ENCODE measurements at regions not wholly inside any gene's neighbourhood (a gene's known extent, or its start where the extent isn't known, plus 50 kb on each side); places are given as distances from the start of the nearest gene placed in this dataset.

DNA sequence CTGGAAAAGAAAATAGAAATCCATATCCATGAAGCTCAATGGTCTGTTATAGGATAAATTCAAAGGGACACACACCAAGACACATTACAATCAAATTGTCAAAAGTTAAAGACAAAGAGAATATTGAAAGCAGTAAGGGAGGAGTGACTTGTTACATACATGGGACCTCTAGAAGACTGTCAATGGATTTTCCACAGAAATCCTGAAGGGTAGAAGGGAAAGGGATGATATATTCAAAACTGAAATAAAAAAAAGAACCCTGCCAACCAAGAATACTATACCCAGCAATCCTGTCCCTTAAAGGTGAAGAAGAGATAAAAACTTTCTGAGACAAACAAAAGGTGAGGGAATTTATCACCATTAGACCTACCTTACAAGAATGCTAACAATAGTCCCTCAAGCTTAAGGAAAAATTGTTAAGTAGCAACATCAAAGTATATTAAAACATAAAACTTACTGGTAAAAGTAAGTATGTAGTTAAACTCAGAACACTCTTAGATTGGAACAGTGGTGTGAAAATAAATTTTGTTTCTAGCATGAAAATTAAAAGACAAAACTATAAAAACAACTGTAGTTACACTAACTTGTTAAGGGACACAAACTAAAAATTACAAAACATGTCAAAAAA, 103.2 kb upstream of the APP start:
- TF ChIP-seq EZH2 (IDR thresholded peaks at IDR 0.05; ENCODE audit: borderline replicate concordance, low read depth, low read length) = no peak
- no peak for TF ChIP-seq CREB1 (IDR thresholded peaks at IDR 0.05)
- no peak for TF ChIP-seq CREB1 (CRISPR knock-in tag; IDR thresholded peaks at IDR 0.05)
- TF ChIP-seq ZNF232 (CRISPR knock-in tag; IDR thresholded peaks at IDR 0.05) = no peak
- TF ChIP-seq, protein P1, sequence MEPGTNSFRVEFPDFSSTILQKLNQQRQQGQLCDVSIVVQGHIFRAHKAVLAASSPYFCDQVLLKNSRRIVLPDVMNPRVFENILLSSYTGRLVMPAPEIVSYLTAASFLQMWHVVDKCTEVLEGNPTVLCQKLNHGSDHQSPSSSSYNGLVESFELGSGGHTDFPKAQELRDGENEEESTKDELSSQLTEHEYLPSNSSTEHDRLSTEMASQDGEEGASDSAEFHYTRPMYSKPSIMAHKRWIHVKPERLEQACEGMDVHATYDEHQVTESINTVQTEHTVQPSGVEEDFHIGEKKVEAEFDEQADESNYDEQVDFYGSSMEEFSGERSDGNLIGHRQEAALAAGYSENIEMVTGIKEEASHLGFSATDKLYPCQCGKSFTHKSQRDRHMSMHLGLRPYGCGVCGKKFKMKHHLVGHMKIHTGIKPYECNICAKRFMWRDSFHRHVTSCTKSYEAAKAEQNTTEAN (CRISPR knock-in tag; IDR thresholded peaks at IDR 0.05) = no peak
- TF ChIP-seq JUN (IDR thresholded peaks at IDR 0.05; ENCODE audit: borderline replicate concordance, low read depth, low read length) = no peak
- TF ChIP-seq JUN (CRISPR knock-in tag; IDR thresholded peaks at IDR 0.05; ENCODE audit: borderline replicate concordance) = no peak
